ENCODE measurements at regions not wholly inside any gene's neighbourhood (a gene's known extent, or its start where the extent isn't known, plus 50 kb on each side); places are given as distances from the start of the nearest gene placed in this dataset.

- Mint-ChIP-seq H3K36me3 (no peaks in the 10 kb centered on the region), H3K9me3 (peaks cover 0 to 7% (median 0%) of the 10 kb centered on the region in 8 donors), H3K27ac (no peak overlapping the region), H3K27me3 (peaks cover 0 to 5% of the 10 kb centered on the region in 2 donors), H3K4me1 (no peaks in the 10 kb centered on the region), H3K4me3 (no peak overlapping the region)
- CTCF ChIA-PET (ENCODE audit: partially characterized antibody): no interaction called here
- POLR2A ChIA-PET (ENCODE audit: partially characterized antibody): no interaction called here
- Histone ChIP-seq H3K36me3 (ENCODE audit: insufficient read depth, low read length) (no peaks in the 10 kb centered on the region), H3K27me3 (ENCODE audit: insufficient read depth, low read length) (no peaks in the 10 kb centered on the region), H3K9me3 (ENCODE audit: control insufficient read depth in 1 of 2, low read length in 2 of 2) (no peaks in the 10 kb centered on the region), H3K4me1 (ENCODE audit: insufficient read depth, low read length) (no peaks in the 10 kb centered on the region), H3K27ac (ENCODE audit: low read depth, low read length) (no peak overlapping the region), H3K4me3 (ENCODE audit: low read length in 2 of 2) (no peak overlapping the region)
- no peak for DNase-seq
- intact Hi-C loops (cut with micrococcal nuclease): no loop called here
Measured at GRCh38 chr2:106736221-106736620, 149.7 kb downstream of the ST6GAL2 start.

- H3K4me3 Mint-ChIP-seq: no peak overlapping the region
- DNase-seq: no peak
- H3K4me3 ChIP-seq (ENCODE audit: low read length in 2 of 2): no peak overlapping the region
- no peak overlapping the region for H3K27ac ChIP-seq (ENCODE audit: low read depth, low read length)
- no peaks in the 10 kb centered on the region for H3K27me3 ChIP-seq (ENCODE audit: insufficient read depth, low read length)
- peaks cover 0 to 5% (median under 1%) of the 10 kb centered on the region in 8 donors for H3K9me3 Mint-ChIP-seq
- H3K27me3 Mint-ChIP-seq: peaks cover 2 to 11% of the 10 kb centered on the region in 2 donors
- intact Hi-C loops (cut with micrococcal nuclease): no loop called here
- H3K4me1 Mint-ChIP-seq: no peaks in the 10 kb centered on the region
- H3K4me1 ChIP-seq (ENCODE audit: insufficient read depth, low read length): no peaks in the 10 kb centered on the region
- H3K27ac Mint-ChIP-seq: no peak overlapping the region
- no peaks in the 10 kb centered on the region for H3K36me3 ChIP-seq (ENCODE audit: insufficient read depth, low read length)
- no peaks in the 10 kb centered on the region for H3K36me3 Mint-ChIP-seq
- CTCF ChIA-PET (ENCODE audit: partially characterized antibody): no interaction called here
- no peaks in the 10 kb centered on the region for H3K9me3 ChIP-seq (ENCODE audit: control insufficient read depth in 1 of 2, low read length in 2 of 2)
- POLR2A ChIA-PET (ENCODE audit: partially characterized antibody): no interaction called here
Measured at GRCh38 chr2:106745468-106745867, 140.5 kb downstream of the ST6GAL2 start.

- no peak overlapping the region for H3K4me3 Mint-ChIP-seq
- H3K27ac ChIP-seq (ENCODE audit: low read depth, low read length): no peak overlapping the region
- no peak overlapping the region for H3K27ac Mint-ChIP-seq
Measured at GRCh38 chr2:106749823-106750222, 136.1 kb downstream of the ST6GAL2 start.

More at GRCh38 chr2:106749823-106750222, 136.1 kb downstream of the ST6GAL2 start:
- no peaks in the 10 kb centered on the region for H3K27me3 ChIP-seq (ENCODE audit: insufficient read depth, low read length)
- intact Hi-C loops (cut with micrococcal nuclease): no loop called here
- no peak overlapping the region for H3K4me3 ChIP-seq (ENCODE audit: low read length in 2 of 2)
- peaks cover 2 to 8% of the 10 kb centered on the region in 2 donors for H3K27me3 Mint-ChIP-seq
- no peaks in the 10 kb centered on the region for H3K36me3 Mint-ChIP-seq
- H3K4me1 ChIP-seq (ENCODE audit: insufficient read depth, low read length): no peaks in the 10 kb centered on the region
- no peaks in the 10 kb centered on the region for H3K9me3 ChIP-seq (ENCODE audit: control insufficient read depth in 1 of 2, low read length in 2 of 2)
- DNase-seq: no peak
- H3K36me3 ChIP-seq (ENCODE audit: insufficient read depth, low read length): no peaks in the 10 kb centered on the region
- H3K4me1 Mint-ChIP-seq: no peaks in the 10 kb centered on the region
- peaks cover 0 to 10% (median 0%) of the 10 kb centered on the region in 8 donors for H3K9me3 Mint-ChIP-seq
- POLR2A ChIA-PET (ENCODE audit: partially characterized antibody): no interaction called here
- CTCF ChIA-PET (ENCODE audit: partially characterized antibody): no interaction called here

Measured in CD4-positive, alpha-beta memory T cell (primary cell).